Neuronal stem cell (in vitro differentiated cells): ENCODE measurements at regions not wholly inside any gene's neighbourhood (a gene's known extent, or its start where the extent isn't known, plus 50 kb on each side); places are given as distances from the start of the nearest gene placed in this dataset.

Experiments used
- DNase-seq: peaks from one replicate; pipeline ENCODE4 v3.0.0-alpha.2; 2013; ENCODE audit warnings: low spot score
- H2AFZ ChIP-seq: one replicate; pipeline ENCODE4 v1.6.1; 2013; ENCODE audit warnings: mild to moderate bottlenecking, low read length, inconsistent platforms
- H2AK5ac ChIP-seq: 2 replicates; pipeline ENCODE4 v1.6.1; 2013; ENCODE audit warnings: low read depth, mild to moderate bottlenecking, inconsistent platforms, low read length, moderate library complexity, mixed read lengths
- H2BK120ac ChIP-seq: 2 replicates; pipeline ENCODE4 v1.6.1; 2013; ENCODE audit warnings: low read depth, mild to moderate bottlenecking, inconsistent platforms, low read length, moderate library complexity, mixed read lengths
- H2BK12ac ChIP-seq: one replicate; pipeline ENCODE4 v1.6.1; 2013; ENCODE audit warnings: low read length, inconsistent platforms
- H2BK15ac ChIP-seq: 2 replicates; pipeline ENCODE4 v1.6.1; 2013; ENCODE audit warnings: mild to moderate bottlenecking, low read length, inconsistent platforms, mixed read lengths
- H2BK5ac ChIP-seq: one replicate; pipeline ENCODE4 v1.6.1; 2013; ENCODE audit warnings: inconsistent platforms, mild to moderate bottlenecking, low read length, moderate library complexity
- H3K14ac ChIP-seq: one replicate; pipeline ENCODE4 v1.6.1; 2013; ENCODE audit warnings: low read length, inconsistent platforms
- H3K18ac ChIP-seq: 2 replicates; pipeline ENCODE4 v1.6.1; 2013; ENCODE audit warnings: low read length, inconsistent platforms
- H3K23ac ChIP-seq: 2 replicates; pipeline ENCODE4 v1.6.1; 2013; ENCODE audit warnings: low read depth, mild to moderate bottlenecking, mixed read lengths, low read length, inconsistent platforms; ENCODE audit not compliant: poor library complexity
- H3K27ac ChIP-seq: replicated peaks from 3 replicates; pipeline ENCODE4 v1.5.1; 2013; ENCODE audit warnings: low read length, inconsistent platforms
- H3K27me3 ChIP-seq, 3 experiments: 2 replicates each; pipeline ENCODE4 v1.6.1; 2013; ENCODE audit warnings: low read length in 3 of 3, mild to moderate bottlenecking in 2 of 3, inconsistent platforms in 1 of 3, low read depth in 1 of 3, mixed read lengths in 1 of 3, moderate library complexity in 1 of 3; ENCODE audit not compliant: control insufficient read depth in 3 of 3, insufficient read depth in 3 of 3
- H3K36me3 ChIP-seq, 2 donors: replicated peaks in 1 of 2; 2 replicates each; pipeline ENCODE4 v1.6.1; 2013; ENCODE audit warnings: low read length in 2 of 2; ENCODE audit not compliant: control insufficient read depth in 2 of 2, insufficient read depth in 2 of 2
- H3K4ac ChIP-seq: 2 replicates; pipeline ENCODE4 v1.6.1; 2013; ENCODE audit warnings: inconsistent platforms, mild to moderate bottlenecking, low read length, moderate library complexity
- H3K4me1 ChIP-seq, 2 donors: 1 replicate in 1 of 2; 2 replicates in 1 of 2; pipeline ENCODE4 v1.6.1; 2013; ENCODE audit warnings: low read length in 2 of 2, low read depth in 1 of 2; ENCODE audit not compliant: control insufficient read depth in 2 of 2, insufficient read depth in 1 of 2
- H3K4me2 ChIP-seq: one replicate; pipeline ENCODE4 v1.6.1; 2013; ENCODE audit warnings: mild to moderate bottlenecking, low read length, inconsistent platforms; ENCODE audit not compliant: insufficient read depth, poor library complexity, severe bottlenecking
- H3K4me3 ChIP-seq, 2 donors: 2 replicates each; pipeline ENCODE4 v1.5.1; 2013; ENCODE audit warnings: low read length in 2 of 2, mild to moderate bottlenecking in 2 of 2, inconsistent platforms in 1 of 2, moderate library complexity in 1 of 2
- H3K79me1 ChIP-seq: one replicate; pipeline ENCODE4 v1.6.1; 2013; ENCODE audit warnings: low read depth, mild to moderate bottlenecking, inconsistent platforms, low read length, moderate library complexity
- H3K9ac ChIP-seq: one replicate; pipeline ENCODE4 v1.6.1; 2013; ENCODE audit warnings: mild to moderate bottlenecking, low read depth, low read length, inconsistent platforms; ENCODE audit not compliant: poor library complexity
- H3K9me3 ChIP-seq, 2 donors: replicated peaks in 1 of 2; 2 replicates each; pipeline versions ENCODE3 to v1.6.1; 2013; ENCODE audit warnings: low read length in 2 of 2, mild to moderate bottlenecking in 2 of 2, inconsistent platforms in 1 of 2, low read depth in 1 of 2, mixed read lengths in 1 of 2, moderate library complexity in 1 of 2; ENCODE audit not compliant: control insufficient read depth in 2 of 2, insufficient read depth in 1 of 2
- H4K8ac ChIP-seq: one replicate; pipeline ENCODE4 v1.6.1; 2013; ENCODE audit warnings: low read depth, mild to moderate bottlenecking, inconsistent platforms, low read length, moderate library complexity
- H4K91ac ChIP-seq: one replicate; pipeline ENCODE4 v1.6.1; 2013; ENCODE audit warnings: low read length, low read depth, mild to moderate bottlenecking, inconsistent platforms; ENCODE audit not compliant: poor library complexity
- WGBS, 2 donors: extraction: QIAGEN DNeasy Blood & Tissue Kit; methylation state at CpG; one replicate each; pipeline ENCODE4 v1.1.7; 2013; ENCODE audit warnings: missing lambda C conversion rate in 2 of 2, mixed read lengths in 1 of 2; ENCODE audit not compliant: insufficient read length in 2 of 2, insufficient replicate concordance in 1 of 2; ENCODE audit errors: extremely low coverage in 2 of 2; 5-methylcytosine and 5-hydroxymethylcytosine counted together

GRCh38 chr21:22791376-22791775 is 1793.2 kb downstream of the NCAM2 start:
- H4K91ac ChIP-seq: no peak overlapping the region
- no peaks in the 10 kb centered on the region for H3K9me3 ChIP-seq
- H2AFZ ChIP-seq: no peak overlapping the region
- H3K18ac ChIP-seq: no peak overlapping the region
- no peak overlapping the region for H3K14ac ChIP-seq
- H3K27ac ChIP-seq: no peak overlapping the region
- H2AK5ac ChIP-seq: no peak overlapping the region
- no peaks in the 10 kb centered on the region for H3K36me3 ChIP-seq
- H3K9ac ChIP-seq: no peak overlapping the region
- H3K79me1 ChIP-seq: no peaks in the 10 kb centered on the region
- H2BK15ac ChIP-seq: no peak overlapping the region
- no peak for DNase-seq
- H3K4ac ChIP-seq: no peak overlapping the region
- no peak overlapping the region for H4K8ac ChIP-seq
- no peak overlapping the region for H3K4me2 ChIP-seq
- no peaks in the 10 kb centered on the region for H3K27me3 ChIP-seq
- no peak overlapping the region for H3K4me3 ChIP-seq
- WGBS, 2 donors: no CpG with 5 or more reads among the region's 2 CpGs
- H2BK120ac ChIP-seq: no peak overlapping the region
- no peaks in the 10 kb centered on the region for H3K4me1 ChIP-seq
- no peak overlapping the region for H3K23ac ChIP-seq
- no peak overlapping the region for H2BK12ac ChIP-seq
- no peak overlapping the region for H2BK5ac ChIP-seq

GRCh38 chr21:22791986-22792560 is 1793.9 kb downstream of the NCAM2 start:
- Histone ChIP-seq H3K79me1 (no peaks in the 10 kb centered on the region), H2AFZ (no peak overlapping the region), H3K4me3 (no peak overlapping the region), H2BK120ac (no peak overlapping the region), H3K4me2 (no peak overlapping the region), H3K9me3 (no peaks in the 10 kb centered on the region), H3K36me3 (no peaks in the 10 kb centered on the region), H3K23ac (no peak overlapping the region), H2BK5ac (no peak overlapping the region), H2AK5ac (no peak overlapping the region), H3K18ac (no peak overlapping the region), H2BK15ac (no peak overlapping the region), H3K4me1 (no peaks in the 10 kb centered on the region), H3K27me3 (no peaks in the 10 kb centered on the region), H4K8ac (no peak overlapping the region), H3K4ac (no peak overlapping the region), H4K91ac (no peak overlapping the region), H3K14ac (no peak overlapping the region), H2BK12ac (no peak overlapping the region), H3K27ac (no peak overlapping the region), H3K9ac (no peak overlapping the region)
- peak; percentile 39 for DNase-seq
- WGBS, 2 donors: no CpG with 5 or more reads among the region's 3 CpGs

GRCh38 chr21:22795091-22795490 is 1796.9 kb downstream of the NCAM2 start:
- Histone ChIP-seq H3K4me1 (no peaks in the 10 kb centered on the region), H4K8ac (no peak overlapping the region), H3K18ac (no peak overlapping the region), H3K4me2 (no peak overlapping the region), H3K4me3 (no peak overlapping the region), H3K9me3 (no peaks in the 10 kb centered on the region), H3K23ac (no peak overlapping the region), H2BK12ac (no peak overlapping the region), H3K79me1 (no peaks in the 10 kb centered on the region), H2AFZ (no peak overlapping the region), H2BK5ac (no peak overlapping the region), H2AK5ac (no peak overlapping the region), H3K36me3 (no peaks in the 10 kb centered on the region), H3K27ac (no peak overlapping the region), H3K14ac (no peak overlapping the region), H2BK15ac (no peak overlapping the region), H3K4ac (no peak overlapping the region), H4K91ac (no peak overlapping the region), H2BK120ac (no peak overlapping the region), H3K27me3 (no peaks in the 10 kb centered on the region), H3K9ac (no peak overlapping the region)
- WGBS, 2 donors: no CpG with 5 or more reads among the region's 2 CpGs
- no peak for DNase-seq

- Histone ChIP-seq H3K4me3 (no peak overlapping the region), H3K4me1 (no peaks in the 10 kb centered on the region), H3K4me2 (no peak overlapping the region)
These were observed 1797.4 kb downstream of the NCAM2 start for GRCh38 chr21:22795644-22796043.

More at GRCh38 chr21:22795644-22796043, 1797.4 kb downstream of the NCAM2 start:
- Histone ChIP-seq H3K9ac (no peak overlapping the region), H2BK5ac (no peak overlapping the region), H3K14ac (no peak overlapping the region), H3K9me3 (no peaks in the 10 kb centered on the region), H2AFZ (peak overlapping the region; percentile 56), H3K79me1 (no peaks in the 10 kb centered on the region), H2BK15ac (no peak overlapping the region), H2AK5ac (no peak overlapping the region), H4K91ac (no peak overlapping the region), H3K18ac (no peak overlapping the region), H4K8ac (no peak overlapping the region), H2BK12ac (no peak overlapping the region), H2BK120ac (no peak overlapping the region), H3K27ac (no peak overlapping the region), H3K36me3 (no peaks in the 10 kb centered on the region), H3K27me3 (no peaks in the 10 kb centered on the region), H3K23ac (no peak overlapping the region), H3K4ac (no peak overlapping the region)
- no CpG with 5 or more reads among the region's 4 CpGs for WGBS, 2 donors
- DNase-seq: no peak
